Coronary artery (tissue), 2 donors: ENCODE measurements at regions not wholly inside any gene's neighbourhood (a gene's known extent, or its start where the extent isn't known, plus 50 kb on each side); places are given as distances from the start of the nearest gene placed in this dataset.
A peak's percentile ranks its signal among the peaks of the same experiment; 100 is the strongest.
"Not testable (repeated sequence)": the region's sequence is repeated elsewhere in the genome, so short reads cannot be mapped to it uniquely, and the experiment has no call there.

Experiments used
- DNase-seq: peaks from one replicate; pipeline ENCODE4 v3.0.0-alpha.2; 2017; ENCODE audit warnings: low spot score
- H3K27ac ChIP-seq, 2 donors: fragments of 200-600 bp; sonication (generic); one replicate each; pipeline ENCODE4 v1.5.1; 2016 to 2019
- H3K4me3 ChIP-seq: fragments of 200-600 bp; sonication (generic); 2 replicates; pipeline ENCODE4 v1.5.1; 2016; ENCODE audit warnings: mild to moderate bottlenecking, moderate library complexity
- TF ChIP-seq, protein P1 (sequence below): fragments of 200-600 bp; sonication (generic); IDR thresholded peaks from one replicate; pipeline ENCODE4 v1.5.1; 2019; ENCODE audit warnings: antibody characterized with exemption

GRCh38 chr1:157312082-157312812 lies 174.1 kb upstream of the ETV3 start:
- peak; percentile 21 for DNase-seq
- TF ChIP-seq, protein P1, sequence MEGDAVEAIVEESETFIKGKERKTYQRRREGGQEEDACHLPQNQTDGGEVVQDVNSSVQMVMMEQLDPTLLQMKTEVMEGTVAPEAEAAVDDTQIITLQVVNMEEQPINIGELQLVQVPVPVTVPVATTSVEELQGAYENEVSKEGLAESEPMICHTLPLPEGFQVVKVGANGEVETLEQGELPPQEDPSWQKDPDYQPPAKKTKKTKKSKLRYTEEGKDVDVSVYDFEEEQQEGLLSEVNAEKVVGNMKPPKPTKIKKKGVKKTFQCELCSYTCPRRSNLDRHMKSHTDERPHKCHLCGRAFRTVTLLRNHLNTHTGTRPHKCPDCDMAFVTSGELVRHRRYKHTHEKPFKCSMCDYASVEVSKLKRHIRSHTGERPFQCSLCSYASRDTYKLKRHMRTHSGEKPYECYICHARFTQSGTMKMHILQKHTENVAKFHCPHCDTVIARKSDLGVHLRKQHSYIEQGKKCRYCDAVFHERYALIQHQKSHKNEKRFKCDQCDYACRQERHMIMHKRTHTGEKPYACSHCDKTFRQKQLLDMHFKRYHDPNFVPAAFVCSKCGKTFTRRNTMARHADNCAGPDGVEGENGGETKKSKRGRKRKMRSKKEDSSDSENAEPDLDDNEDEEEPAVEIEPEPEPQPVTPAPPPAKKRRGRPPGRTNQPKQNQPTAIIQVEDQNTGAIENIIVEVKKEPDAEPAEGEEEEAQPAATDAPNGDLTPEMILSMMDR = no peak
- Histone ChIP-seq H3K27ac (no peak overlapping the region), H3K4me3 (no peak overlapping the region)

- DNase-seq = peak; percentile 38
- H3K4me3 ChIP-seq = no peak overlapping the region
- TF ChIP-seq, protein P1 = no peak
- H3K27ac ChIP-seq = no peak overlapping the region
Observed at GRCh38 chr1:157311730-157312081, 173.5 kb upstream of the ETV3 start.

GRCh38 chr1:157310805-157311729 lies 172.9 kb upstream of the ETV3 start:
- not testable (repeated sequence) for H3K27ac ChIP-seq, H3K4me3 ChIP-seq, DNase-seq

DNA sequence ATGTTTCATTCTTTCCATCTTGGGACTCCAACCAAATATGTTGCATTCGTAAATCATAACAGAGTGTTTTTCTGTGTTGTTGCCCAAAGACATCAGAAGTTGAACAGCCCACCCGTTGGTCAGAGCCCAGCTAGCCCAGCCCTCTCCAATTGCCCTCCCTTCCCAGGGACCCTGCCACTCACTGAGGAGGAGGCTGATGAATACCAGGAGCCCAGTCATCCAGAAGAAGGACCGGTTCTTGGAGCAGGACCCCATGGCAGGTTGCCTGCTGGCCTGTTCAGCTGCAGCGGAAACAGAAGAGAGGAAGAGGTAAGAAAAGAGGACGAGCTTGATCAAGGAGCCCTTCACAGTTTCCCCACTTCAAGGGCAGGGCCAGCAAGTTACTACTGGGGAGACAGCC lies 172.2 kb upstream of the ETV3 start:
- Histone ChIP-seq H3K4me3 (no peak overlapping the region), H3K27ac (no peak overlapping the region)
- TF ChIP-seq, protein P1 = no peak
- peak; percentile 41 for DNase-seq

DNA sequence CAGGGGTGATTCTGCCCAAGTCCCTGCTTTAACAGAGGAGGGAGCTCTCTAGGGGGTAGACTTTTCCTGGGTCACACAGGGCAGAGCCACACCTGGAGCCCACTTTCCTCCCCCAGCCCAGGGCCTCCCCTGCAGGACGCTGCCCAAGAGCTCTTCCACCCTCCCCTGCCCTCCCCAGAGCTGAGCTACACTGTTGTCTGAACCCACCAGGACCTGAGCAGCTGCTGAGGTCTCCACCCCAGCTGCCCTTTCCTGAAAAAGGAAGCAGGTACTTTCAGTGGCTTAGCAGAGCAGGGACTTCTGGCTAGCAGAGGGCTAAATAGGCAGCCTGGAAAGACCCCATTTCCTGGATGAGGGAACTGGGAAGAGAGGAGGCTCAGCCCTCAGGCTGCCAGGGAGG lies 169.3 kb upstream of the ETV3 start:
- peak; percentile 46 for DNase-seq
- Histone ChIP-seq H3K27ac (no peak overlapping the region), H3K4me3 (no peak overlapping the region)
- TF ChIP-seq, protein P1 = no peak

DNA sequence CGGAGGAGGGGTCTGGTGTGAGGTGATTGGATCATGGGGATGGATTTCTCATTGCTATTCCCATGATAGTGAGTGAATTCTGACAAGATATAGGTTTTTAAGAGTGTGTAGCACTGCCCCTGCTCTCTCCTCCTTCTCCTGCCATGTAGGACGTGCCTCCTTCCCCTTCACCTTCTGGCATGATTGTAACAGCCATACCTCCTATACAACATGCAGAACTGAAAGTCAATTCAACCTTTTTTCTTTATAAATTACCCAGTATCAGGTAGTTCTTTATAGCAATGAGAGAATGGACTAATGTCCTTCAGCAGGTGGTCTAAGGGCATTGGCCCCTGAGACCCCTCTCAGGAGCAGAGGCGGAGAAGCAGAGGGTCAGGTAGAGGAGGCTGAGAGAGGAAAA lies 168.7 kb upstream of the ETV3 start:
- Histone ChIP-seq H3K27ac (no peak overlapping the region), H3K4me3 (no peak overlapping the region)
- TF ChIP-seq, protein P1 = no peak
- no peak for DNase-seq

- TF ChIP-seq, protein P1 = no peak
- no peak overlapping the region for H3K4me3 ChIP-seq
- no peak overlapping the region for H3K27ac ChIP-seq
- no peak for DNase-seq
Observed at GRCh38 chr1:157304271-157304670, 166.1 kb upstream of the ETV3 start.
